K562 (cell line): ENCODE measurements at regions not wholly inside any gene's neighbourhood (a gene's known extent, or its start where the extent isn't known, plus 50 kb on each side); places are given as distances from the start of the nearest gene placed in this dataset.

ENCODE experiments used
- CSDE1 ChIP-seq, 2 experiments: fragments of 450-650 bp; IDR thresholded peaks; 2 replicates each; pipeline ENCODE4 v1.6.1; 2016; ENCODE audit warnings: mild to moderate bottlenecking in 1 of 2
- HDAC1 ChIP-seq, 2 experiments: fragments of 450-650 bp; IDR thresholded peaks; 2 replicates each; pipeline ENCODE4 v1.6.1; 2016 to 2017; ENCODE audit warnings: inconsistent platforms in 1 of 2, mild to moderate bottlenecking in 1 of 2, moderate library complexity in 1 of 2
- TF ChIP-seq, protein P1 (sequence below): fragments of 450-650 bp; IDR thresholded peaks from 2 replicates; pipeline ENCODE4 v1.6.1; 2016; ENCODE audit warnings: mild to moderate bottlenecking, moderate library complexity
- TF ChIP-seq, protein P2 (sequence below): sonication (generic); formaldehyde crosslinking; IDR thresholded peaks from 2 replicates; pipeline ENCODE4 v1.8.1; 2023; ENCODE audit warnings: missing genetic modification reagents, mild to moderate bottlenecking, borderline replicate concordance
- TF ChIP-seq, protein P3 (sequence below): fragments of 150-350 bp; conservative IDR thresholded peaks from 2 replicates; pipeline ENCODE4 v1.6.1; 2014; ENCODE audit warnings: low read length
- TF ChIP-seq, protein P4 (sequence below), 2 experiments: fragments of 450-650 bp; conservative IDR thresholded peaks; 2 replicates each; pipeline ENCODE4 v1.6.1; 2017; ENCODE audit warnings: mild to moderate bottlenecking in 2 of 2, moderate library complexity in 2 of 2

DNA sequence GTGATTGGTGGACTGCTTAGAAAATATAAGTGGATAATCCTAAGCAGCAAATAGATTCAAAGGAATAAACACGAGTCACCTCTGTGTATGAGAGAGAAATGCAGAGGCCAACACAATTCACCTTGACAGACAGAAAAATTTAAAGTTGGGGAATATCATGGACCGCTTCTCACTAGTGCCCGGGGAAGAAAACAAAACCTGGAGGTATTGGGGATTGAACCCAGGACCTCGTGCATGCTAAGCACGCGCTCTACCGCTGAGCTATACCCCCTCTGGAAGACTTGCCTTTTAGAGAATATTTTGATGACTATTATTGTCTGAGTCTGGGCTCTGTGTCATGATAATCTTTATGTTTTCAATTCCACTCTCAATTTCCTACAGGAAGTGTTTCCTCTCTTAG lies 111.9 kb downstream of the TRIM27 start (continued):
- TF ChIP-seq, protein P1, sequence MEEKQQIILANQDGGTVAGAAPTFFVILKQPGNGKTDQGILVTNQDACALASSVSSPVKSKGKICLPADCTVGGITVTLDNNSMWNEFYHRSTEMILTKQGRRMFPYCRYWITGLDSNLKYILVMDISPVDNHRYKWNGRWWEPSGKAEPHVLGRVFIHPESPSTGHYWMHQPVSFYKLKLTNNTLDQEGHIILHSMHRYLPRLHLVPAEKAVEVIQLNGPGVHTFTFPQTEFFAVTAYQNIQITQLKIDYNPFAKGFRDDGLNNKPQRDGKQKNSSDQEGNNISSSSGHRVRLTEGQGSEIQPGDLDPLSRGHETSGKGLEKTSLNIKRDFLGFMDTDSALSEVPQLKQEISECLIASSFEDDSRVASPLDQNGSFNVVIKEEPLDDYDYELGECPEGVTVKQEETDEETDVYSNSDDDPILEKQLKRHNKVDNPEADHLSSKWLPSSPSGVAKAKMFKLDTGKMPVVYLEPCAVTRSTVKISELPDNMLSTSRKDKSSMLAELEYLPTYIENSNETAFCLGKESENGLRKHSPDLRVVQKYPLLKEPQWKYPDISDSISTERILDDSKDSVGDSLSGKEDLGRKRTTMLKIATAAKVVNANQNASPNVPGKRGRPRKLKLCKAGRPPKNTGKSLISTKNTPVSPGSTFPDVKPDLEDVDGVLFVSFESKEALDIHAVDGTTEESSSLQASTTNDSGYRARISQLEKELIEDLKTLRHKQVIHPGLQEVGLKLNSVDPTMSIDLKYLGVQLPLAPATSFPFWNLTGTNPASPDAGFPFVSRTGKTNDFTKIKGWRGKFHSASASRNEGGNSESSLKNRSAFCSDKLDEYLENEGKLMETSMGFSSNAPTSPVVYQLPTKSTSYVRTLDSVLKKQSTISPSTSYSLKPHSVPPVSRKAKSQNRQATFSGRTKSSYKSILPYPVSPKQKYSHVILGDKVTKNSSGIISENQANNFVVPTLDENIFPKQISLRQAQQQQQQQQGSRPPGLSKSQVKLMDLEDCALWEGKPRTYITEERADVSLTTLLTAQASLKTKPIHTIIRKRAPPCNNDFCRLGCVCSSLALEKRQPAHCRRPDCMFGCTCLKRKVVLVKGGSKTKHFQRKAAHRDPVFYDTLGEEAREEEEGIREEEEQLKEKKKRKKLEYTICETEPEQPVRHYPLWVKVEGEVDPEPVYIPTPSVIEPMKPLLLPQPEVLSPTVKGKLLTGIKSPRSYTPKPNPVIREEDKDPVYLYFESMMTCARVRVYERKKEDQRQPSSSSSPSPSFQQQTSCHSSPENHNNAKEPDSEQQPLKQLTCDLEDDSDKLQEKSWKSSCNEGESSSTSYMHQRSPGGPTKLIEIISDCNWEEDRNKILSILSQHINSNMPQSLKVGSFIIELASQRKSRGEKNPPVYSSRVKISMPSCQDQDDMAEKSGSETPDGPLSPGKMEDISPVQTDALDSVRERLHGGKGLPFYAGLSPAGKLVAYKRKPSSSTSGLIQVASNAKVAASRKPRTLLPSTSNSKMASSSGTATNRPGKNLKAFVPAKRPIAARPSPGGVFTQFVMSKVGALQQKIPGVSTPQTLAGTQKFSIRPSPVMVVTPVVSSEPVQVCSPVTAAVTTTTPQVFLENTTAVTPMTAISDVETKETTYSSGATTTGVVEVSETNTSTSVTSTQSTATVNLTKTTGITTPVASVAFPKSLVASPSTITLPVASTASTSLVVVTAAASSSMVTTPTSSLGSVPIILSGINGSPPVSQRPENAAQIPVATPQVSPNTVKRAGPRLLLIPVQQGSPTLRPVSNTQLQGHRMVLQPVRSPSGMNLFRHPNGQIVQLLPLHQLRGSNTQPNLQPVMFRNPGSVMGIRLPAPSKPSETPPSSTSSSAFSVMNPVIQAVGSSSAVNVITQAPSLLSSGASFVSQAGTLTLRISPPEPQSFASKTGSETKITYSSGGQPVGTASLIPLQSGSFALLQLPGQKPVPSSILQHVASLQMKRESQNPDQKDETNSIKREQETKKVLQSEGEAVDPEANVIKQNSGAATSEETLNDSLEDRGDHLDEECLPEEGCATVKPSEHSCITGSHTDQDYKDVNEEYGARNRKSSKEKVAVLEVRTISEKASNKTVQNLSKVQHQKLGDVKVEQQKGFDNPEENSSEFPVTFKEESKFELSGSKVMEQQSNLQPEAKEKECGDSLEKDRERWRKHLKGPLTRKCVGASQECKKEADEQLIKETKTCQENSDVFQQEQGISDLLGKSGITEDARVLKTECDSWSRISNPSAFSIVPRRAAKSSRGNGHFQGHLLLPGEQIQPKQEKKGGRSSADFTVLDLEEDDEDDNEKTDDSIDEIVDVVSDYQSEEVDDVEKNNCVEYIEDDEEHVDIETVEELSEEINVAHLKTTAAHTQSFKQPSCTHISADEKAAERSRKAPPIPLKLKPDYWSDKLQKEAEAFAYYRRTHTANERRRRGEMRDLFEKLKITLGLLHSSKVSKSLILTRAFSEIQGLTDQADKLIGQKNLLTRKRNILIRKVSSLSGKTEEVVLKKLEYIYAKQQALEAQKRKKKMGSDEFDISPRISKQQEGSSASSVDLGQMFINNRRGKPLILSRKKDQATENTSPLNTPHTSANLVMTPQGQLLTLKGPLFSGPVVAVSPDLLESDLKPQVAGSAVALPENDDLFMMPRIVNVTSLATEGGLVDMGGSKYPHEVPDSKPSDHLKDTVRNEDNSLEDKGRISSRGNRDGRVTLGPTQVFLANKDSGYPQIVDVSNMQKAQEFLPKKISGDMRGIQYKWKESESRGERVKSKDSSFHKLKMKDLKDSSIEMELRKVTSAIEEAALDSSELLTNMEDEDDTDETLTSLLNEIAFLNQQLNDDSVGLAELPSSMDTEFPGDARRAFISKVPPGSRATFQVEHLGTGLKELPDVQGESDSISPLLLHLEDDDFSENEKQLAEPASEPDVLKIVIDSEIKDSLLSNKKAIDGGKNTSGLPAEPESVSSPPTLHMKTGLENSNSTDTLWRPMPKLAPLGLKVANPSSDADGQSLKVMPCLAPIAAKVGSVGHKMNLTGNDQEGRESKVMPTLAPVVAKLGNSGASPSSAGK = peak; percentile 73
- TF ChIP-seq, protein P2, sequence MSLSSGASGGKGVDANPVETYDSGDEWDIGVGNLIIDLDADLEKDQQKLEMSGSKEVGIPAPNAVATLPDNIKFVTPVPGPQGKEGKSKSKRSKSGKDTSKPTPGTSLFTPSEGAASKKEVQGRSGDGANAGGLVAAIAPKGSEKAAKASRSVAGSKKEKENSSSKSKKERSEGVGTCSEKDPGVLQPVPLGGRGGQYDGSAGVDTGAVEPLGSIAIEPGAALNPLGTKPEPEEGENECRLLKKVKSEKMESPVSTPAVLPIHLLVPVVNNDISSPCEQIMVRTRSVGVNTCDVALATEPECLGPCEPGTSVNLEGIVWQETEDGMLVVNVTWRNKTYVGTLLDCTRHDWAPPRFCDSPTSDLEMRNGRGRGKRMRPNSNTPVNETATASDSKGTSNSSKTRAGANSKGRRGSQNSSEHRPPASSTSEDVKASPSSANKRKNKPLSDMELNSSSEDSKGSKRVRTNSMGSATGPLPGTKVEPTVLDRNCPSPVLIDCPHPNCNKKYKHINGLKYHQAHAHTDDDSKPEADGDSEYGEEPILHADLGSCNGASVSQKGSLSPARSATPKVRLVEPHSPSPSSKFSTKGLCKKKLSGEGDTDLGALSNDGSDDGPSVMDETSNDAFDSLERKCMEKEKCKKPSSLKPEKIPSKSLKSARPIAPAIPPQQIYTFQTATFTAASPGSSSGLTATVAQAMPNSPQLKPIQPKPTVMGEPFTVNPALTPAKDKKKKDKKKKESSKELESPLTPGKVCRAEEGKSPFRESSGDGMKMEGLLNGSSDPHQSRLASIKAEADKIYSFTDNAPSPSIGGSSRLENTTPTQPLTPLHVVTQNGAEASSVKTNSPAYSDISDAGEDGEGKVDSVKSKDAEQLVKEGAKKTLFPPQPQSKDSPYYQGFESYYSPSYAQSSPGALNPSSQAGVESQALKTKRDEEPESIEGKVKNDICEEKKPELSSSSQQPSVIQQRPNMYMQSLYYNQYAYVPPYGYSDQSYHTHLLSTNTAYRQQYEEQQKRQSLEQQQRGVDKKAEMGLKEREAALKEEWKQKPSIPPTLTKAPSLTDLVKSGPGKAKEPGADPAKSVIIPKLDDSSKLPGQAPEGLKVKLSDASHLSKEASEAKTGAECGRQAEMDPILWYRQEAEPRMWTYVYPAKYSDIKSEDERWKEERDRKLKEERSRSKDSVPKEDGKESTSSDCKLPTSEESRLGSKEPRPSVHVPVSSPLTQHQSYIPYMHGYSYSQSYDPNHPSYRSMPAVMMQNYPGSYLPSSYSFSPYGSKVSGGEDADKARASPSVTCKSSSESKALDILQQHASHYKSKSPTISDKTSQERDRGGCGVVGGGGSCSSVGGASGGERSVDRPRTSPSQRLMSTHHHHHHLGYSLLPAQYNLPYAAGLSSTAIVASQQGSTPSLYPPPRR (CRISPR knock-in tag) = no peak
- TF ChIP-seq CSDE1 (IDR thresholded peaks at IDR 0.05) = peak in 1 of 2 experiments; percentile 77; a peak in 2 of 4 replicates
- TF ChIP-seq HDAC1 (IDR thresholded peaks at IDR 0.05) = peak in 1 of 2 experiments; percentile 69; a peak in 1 of 4 replicates
- TF ChIP-seq, protein P3, sequence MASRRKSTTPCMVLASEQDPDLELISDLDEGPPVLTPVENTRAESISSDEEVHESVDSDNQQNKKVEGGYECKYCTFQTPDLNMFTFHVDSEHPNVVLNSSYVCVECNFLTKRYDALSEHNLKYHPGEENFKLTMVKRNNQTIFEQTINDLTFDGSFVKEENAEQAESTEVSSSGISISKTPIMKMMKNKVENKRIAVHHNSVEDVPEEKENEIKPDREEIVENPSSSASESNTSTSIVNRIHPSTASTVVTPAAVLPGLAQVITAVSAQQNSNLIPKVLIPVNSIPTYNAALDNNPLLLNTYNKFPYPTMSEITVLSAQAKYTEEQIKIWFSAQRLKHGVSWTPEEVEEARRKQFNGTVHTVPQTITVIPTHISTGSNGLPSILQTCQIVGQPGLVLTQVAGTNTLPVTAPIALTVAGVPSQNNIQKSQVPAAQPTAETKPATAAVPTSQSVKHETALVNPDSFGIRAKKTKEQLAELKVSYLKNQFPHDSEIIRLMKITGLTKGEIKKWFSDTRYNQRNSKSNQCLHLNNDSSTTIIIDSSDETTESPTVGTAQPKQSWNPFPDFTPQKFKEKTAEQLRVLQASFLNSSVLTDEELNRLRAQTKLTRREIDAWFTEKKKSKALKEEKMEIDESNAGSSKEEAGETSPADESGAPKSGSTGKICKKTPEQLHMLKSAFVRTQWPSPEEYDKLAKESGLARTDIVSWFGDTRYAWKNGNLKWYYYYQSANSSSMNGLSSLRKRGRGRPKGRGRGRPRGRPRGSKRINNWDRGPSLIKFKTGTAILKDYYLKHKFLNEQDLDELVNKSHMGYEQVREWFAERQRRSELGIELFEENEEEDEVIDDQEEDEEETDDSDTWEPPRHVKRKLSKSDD = peak; percentile 50; the same call in 1 of the 2 replicates
- TF ChIP-seq, protein P4, sequence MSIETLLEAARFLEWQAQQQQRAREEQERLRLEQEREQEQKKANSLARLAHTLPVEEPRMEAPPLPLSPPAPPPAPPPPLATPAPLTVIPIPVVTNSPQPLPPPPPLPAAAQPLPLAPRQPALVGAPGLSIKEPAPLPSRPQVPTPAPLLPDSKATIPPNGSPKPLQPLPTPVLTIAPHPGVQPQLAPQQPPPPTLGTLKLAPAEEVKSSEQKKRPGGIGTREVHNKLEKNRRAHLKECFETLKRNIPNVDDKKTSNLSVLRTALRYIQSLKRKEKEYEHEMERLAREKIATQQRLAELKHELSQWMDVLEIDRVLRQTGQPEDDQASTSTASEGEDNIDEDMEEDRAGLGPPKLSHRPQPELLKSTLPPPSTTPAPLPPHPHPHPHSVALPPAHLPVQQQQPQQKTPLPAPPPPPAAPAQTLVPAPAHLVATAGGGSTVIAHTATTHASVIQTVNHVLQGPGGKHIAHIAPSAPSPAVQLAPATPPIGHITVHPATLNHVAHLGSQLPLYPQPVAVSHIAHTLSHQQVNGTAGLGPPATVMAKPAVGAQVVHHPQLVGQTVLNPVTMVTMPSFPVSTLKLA (conservative IDR thresholded peaks at IDR 0.05) = peak; percentile 34 to 64; a peak in 3 of 4 replicates
